HEK293 (cell line): ENCODE measurements at regions not wholly inside any gene's neighbourhood (a gene's known extent, or its start where the extent isn't known, plus 50 kb on each side); places are given as distances from the start of the nearest gene placed in this dataset.

Source experiments
- CTCF ChIA-PET: fragments of 350-600 bp; formaldehyde crosslinking; extraction: SDS; loops from one replicate; lab custom pipeline; 2021; ENCODE audit warnings: antibody characterized with exemption; lab: Yijun Ruan, JAX
- POLR2A ChIA-PET: fragments of 300-600 bp; formaldehyde crosslinking; extraction: SDS; loops from one replicate; lab custom pipeline; 2020; ENCODE audit warnings: antibody characterized with exemption, inconsistent platforms; lab: Yijun Ruan, JAX
- H3K27ac ChIP-seq: fragments of 200-500 bp; sonication (Bioruptor generic); 2 replicates; pipeline ENCODE4 v1.5.1; 2014; ENCODE audit warnings: low read depth, low read length, control low read depth, inconsistent platforms; ENCODE audit errors: extremely low read depth
- H3K36me3 ChIP-seq, 2 experiments: fragments of 200-500 bp in 1 of 2; sonication (Bioruptor generic) in 1 of 2; 1 replicate in 1 of 2; 2 replicates in 1 of 2; pipeline ENCODE4 v1.5.1; 2014 to 2017; ENCODE audit warnings: inconsistent platforms in 2 of 2, low read length in 2 of 2; ENCODE audit not compliant: control insufficient read depth in 2 of 2, insufficient read depth in 1 of 2
- H3K4me1 ChIP-seq: fragments of 200-500 bp; sonication (Bioruptor generic); 2 replicates; pipeline ENCODE4 v1.5.1; 2014; ENCODE audit warnings: mild to moderate bottlenecking, low read length, inconsistent platforms; ENCODE audit not compliant: control insufficient read depth, insufficient read depth
- H3K4me3 ChIP-seq: 2 replicates; pipeline ENCODE4 v1.5.1; 2011; ENCODE audit warnings: low read depth, mild to moderate bottlenecking, control low read depth, low read length, moderate library complexity
- H3K9me3 ChIP-seq: fragments of 200-500 bp; sonication (Bioruptor generic); 2 replicates; pipeline ENCODE4 v1.5.1; 2014; ENCODE audit warnings: low read depth, low read length, inconsistent platforms; ENCODE audit not compliant: control insufficient read depth, insufficient read depth
- GFI1B ChIP-seq: fragments of 450-650 bp; formaldehyde crosslinking; IDR thresholded peaks from 2 replicates; pipeline ENCODE4 v1.5.1; 2016; ENCODE audit warnings: missing biosample characterization, missing genetic modification characterization
- GLI2 ChIP-seq: fragments of 450-650 bp; formaldehyde crosslinking; IDR thresholded peaks from 2 replicates; pipeline ENCODE4; 2017; ENCODE audit warnings: missing biosample characterization, missing genetic modification characterization, low read depth, borderline replicate concordance
- RBAK ChIP-seq: fragments of 450-650 bp; formaldehyde crosslinking; IDR thresholded peaks from 2 replicates; pipeline ENCODE4 v1.5.1; 2016; ENCODE audit warnings: missing biosample characterization, missing genetic modification characterization
- SCRT1 ChIP-seq: fragments of 450-650 bp; formaldehyde crosslinking; IDR thresholded peaks from 2 replicates; pipeline ENCODE4 v1.5.1; 2016; ENCODE audit warnings: missing biosample characterization, missing genetic modification characterization, borderline replicate concordance
- SP7 ChIP-seq: fragments of 450-650 bp; formaldehyde crosslinking; IDR thresholded peaks from 2 replicates; pipeline ENCODE4 v1.5.1; 2016; ENCODE audit warnings: missing biosample characterization, missing genetic modification characterization
- WT1 ChIP-seq: fragments of 450-650 bp; formaldehyde crosslinking; IDR thresholded peaks from 2 replicates; pipeline ENCODE4 v1.5.1; 2016; ENCODE audit warnings: missing biosample characterization, missing genetic modification characterization
- ZBTB1 ChIP-seq: fragments of 450-650 bp; formaldehyde crosslinking; IDR thresholded peaks from 2 replicates; pipeline ENCODE4 v1.5.1; 2016; ENCODE audit warnings: missing biosample characterization, missing genetic modification characterization
- ZBTB7A ChIP-seq: fragments of 450-650 bp; formaldehyde crosslinking; IDR thresholded peaks from 2 replicates; pipeline ENCODE4 v1.5.1; 2016; ENCODE audit warnings: low read depth, missing biosample characterization, missing genetic modification characterization
- ZIC2 ChIP-seq: fragments of 450-650 bp; formaldehyde crosslinking; IDR thresholded peaks from 2 replicates; pipeline ENCODE4 v1.5.1; 2016; ENCODE audit warnings: missing biosample characterization, missing genetic modification characterization
- ZNF214 ChIP-seq: fragments of 450-650 bp; formaldehyde crosslinking; IDR thresholded peaks from 2 replicates; pipeline ENCODE4 v1.5.1; 2017; ENCODE audit warnings: missing biosample characterization, mild to moderate bottlenecking, missing genetic modification characterization, borderline replicate concordance
- ZNF473 ChIP-seq: fragments of 450-650 bp; formaldehyde crosslinking; IDR thresholded peaks from 2 replicates; pipeline ENCODE4 v1.5.1; 2017; ENCODE audit warnings: missing biosample characterization, missing genetic modification characterization
- ZNF510 ChIP-seq: fragments of 450-650 bp; formaldehyde crosslinking; IDR thresholded peaks from 2 replicates; pipeline ENCODE4 v1.5.1; 2018; ENCODE audit warnings: mild to moderate bottlenecking, missing genetic modification characterization, missing biosample characterization; ENCODE audit not compliant: insufficient replicate concordance
- ZNF585B ChIP-seq: fragments of 450-650 bp; formaldehyde crosslinking; IDR thresholded peaks from 2 replicates; pipeline ENCODE4 v1.5.1; 2016; ENCODE audit warnings: missing biosample characterization, missing genetic modification characterization
- ZNF610 ChIP-seq: fragments of 450-650 bp; formaldehyde crosslinking; IDR thresholded peaks from 2 replicates; pipeline ENCODE4 v1.5.1; 2016; ENCODE audit warnings: missing biosample characterization, missing genetic modification characterization, borderline replicate concordance
- ZNF629 ChIP-seq: fragments of 450-650 bp; formaldehyde crosslinking; IDR thresholded peaks from 2 replicates; pipeline ENCODE4 v1.5.1; 2017; ENCODE audit warnings: missing biosample characterization, missing genetic modification characterization
- ZNF701 ChIP-seq: fragments of 450-650 bp; formaldehyde crosslinking; IDR thresholded peaks from 2 replicates; pipeline ENCODE4 v1.5.1; 2016; ENCODE audit warnings: missing biosample characterization, missing genetic modification characterization
- ZNF843 ChIP-seq: fragments of 450-650 bp; formaldehyde crosslinking; IDR thresholded peaks from 2 replicates; pipeline ENCODE4 v1.5.1; 2016; ENCODE audit warnings: missing biosample characterization, missing genetic modification characterization
- TF ChIP-seq, protein P1 (sequence below): fragments of 450-650 bp; formaldehyde crosslinking; IDR thresholded peaks from 2 replicates; pipeline ENCODE4 v1.5.1; 2016; ENCODE audit warnings: missing biosample characterization, missing genetic modification characterization
- TF ChIP-seq, protein P2 (sequence below): fragments of 450-650 bp; formaldehyde crosslinking; IDR thresholded peaks from 2 replicates; pipeline ENCODE4 v1.5.1; 2016; ENCODE audit warnings: missing biosample characterization, missing genetic modification characterization

DNA sequence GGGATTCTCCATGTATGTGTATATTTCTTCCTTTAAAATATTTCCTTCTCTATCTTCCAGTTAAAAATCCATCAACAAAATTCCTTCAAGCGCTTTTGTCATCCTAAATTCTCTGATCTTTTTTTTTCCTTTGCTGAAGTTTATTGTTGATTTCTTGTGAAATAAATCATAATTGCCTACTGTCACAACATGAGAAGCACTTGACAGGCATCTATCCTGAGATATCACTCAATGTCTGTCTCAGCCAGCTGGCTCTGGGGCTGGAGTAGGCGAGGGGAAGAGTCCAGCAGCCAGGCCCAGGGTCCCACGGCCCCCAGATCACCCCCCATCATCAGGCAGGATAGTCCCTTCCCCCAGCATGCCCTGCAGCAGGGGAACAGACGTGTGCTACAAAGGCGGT is 109.0 kb upstream of the TLE3 start:
- H3K9me3 ChIP-seq, result no peaks in the 10 kb centered on the region
- TF ChIP-seq, protein P1, sequence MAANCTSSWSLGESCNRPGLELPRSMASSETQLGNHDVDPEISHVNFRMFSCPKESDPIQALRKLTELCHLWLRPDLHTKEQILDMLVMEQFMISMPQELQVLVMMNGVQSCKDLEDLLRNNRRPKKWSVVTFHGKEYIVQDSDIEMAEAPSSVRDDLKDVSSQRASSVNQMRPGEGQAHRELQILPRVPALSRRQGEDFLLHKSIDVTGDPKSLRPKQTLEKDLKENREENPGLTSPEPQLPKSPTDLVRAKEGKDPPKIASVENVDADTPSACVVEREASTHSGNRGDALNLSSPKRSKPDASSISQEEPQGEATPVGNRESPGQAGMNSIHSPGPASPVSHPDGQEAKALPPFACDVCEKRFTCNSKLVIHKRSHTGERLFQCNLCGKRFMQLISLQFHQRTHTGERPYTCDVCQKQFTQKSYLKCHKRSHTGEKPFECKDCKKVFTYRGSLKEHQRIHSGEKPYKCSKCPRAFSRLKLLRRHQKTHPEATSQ, result no peak
- no peak for TF ChIP-seq ZNF510
- no peak for TF ChIP-seq ZNF629
- TF ChIP-seq, protein P2, sequence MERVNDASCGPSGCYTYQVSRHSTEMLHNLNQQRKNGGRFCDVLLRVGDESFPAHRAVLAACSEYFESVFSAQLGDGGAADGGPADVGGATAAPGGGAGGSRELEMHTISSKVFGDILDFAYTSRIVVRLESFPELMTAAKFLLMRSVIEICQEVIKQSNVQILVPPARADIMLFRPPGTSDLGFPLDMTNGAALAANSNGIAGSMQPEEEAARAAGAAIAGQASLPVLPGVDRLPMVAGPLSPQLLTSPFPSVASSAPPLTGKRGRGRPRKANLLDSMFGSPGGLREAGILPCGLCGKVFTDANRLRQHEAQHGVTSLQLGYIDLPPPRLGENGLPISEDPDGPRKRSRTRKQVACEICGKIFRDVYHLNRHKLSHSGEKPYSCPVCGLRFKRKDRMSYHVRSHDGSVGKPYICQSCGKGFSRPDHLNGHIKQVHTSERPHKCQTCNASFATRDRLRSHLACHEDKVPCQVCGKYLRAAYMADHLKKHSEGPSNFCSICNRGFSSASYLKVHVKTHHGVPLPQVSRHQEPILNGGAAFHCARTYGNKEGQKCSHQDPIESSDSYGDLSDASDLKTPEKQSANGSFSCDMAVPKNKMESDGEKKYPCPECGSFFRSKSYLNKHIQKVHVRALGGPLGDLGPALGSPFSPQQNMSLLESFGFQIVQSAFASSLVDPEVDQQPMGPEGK (tag by site-specific recombination), result no peak
- TF ChIP-seq GLI2 (tag by site-specific recombination), result no peak
- TF ChIP-seq SP7 (tag by site-specific recombination), result no peak
- TF ChIP-seq ZNF214, result no peak
- TF ChIP-seq ZNF843 (tag by site-specific recombination), result no peak
- TF ChIP-seq ZBTB7A (tag by site-specific recombination), result no peak
- no peak for TF ChIP-seq RBAK (tag by site-specific recombination)
- no peak for TF ChIP-seq ZNF701 (tag by site-specific recombination)
- TF ChIP-seq ZNF473, result no peak
- no peak for TF ChIP-seq ZBTB1 (tag by site-specific recombination)
- TF ChIP-seq SCRT1 (tag by site-specific recombination), result no peak
- TF ChIP-seq GFI1B (tag by site-specific recombination), result no peak
- TF ChIP-seq, all 188 proteins: peak for 0
- ChIA-PET CTCF (no interaction called here), POLR2A (interaction anchor here (2.6 kb wide), 1 partner anchor 11 kb away, joined by 5 read pairs; no protein-coding TSS in a partner anchor)
- Histone ChIP-seq H3K4me3 (no peak overlapping the region), H3K36me3 (no peaks in the 10 kb centered on the region), H3K27ac (no peak overlapping the region), H3K4me1 (no peaks in the 10 kb centered on the region)

DNA sequence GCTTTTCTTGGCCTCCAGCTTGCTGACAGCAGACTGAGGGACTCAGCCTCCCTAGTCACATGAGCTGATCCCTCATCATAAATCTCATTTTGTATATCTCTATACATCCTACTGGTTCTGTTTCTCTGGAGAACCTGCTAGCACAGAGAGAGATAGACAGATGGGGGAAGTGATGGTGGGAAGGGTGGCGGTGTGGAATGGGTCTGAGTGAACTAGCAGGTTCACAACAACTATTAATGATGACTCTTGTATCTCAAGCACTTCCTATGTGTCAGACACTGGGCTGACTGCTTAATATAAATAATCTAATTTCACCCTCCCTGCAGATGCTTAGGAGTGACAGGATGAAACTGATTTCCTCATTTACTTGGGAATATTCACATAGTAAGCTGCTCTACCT is 106.9 kb upstream of the TLE3 start:
- CTCF ChIA-PET, result interaction anchor here (0.6 kb wide), 1 partner anchor 26 kb away, joined by 3 read pairs; no protein-coding TSS in a partner anchor
- TF ChIP-seq ZNF585B (tag by site-specific recombination), result no peak
- TF ChIP-seq WT1, result peak; percentile 83
- no peak for TF ChIP-seq ZNF610 (tag by site-specific recombination)
- Histone ChIP-seq H3K4me1 (peaks cover 17% of the 10 kb centered on the region), H3K9me3 (no peaks in the 10 kb centered on the region), H3K36me3 (no peaks in the 10 kb centered on the region), H3K4me3 (no peak overlapping the region), H3K27ac (no peak overlapping the region)
- POLR2A ChIA-PET, result interaction anchor here (0.8 to 2.6 kb wide), 2 partner anchors 9 to 34 kb away, joined by 3 to 5 read pairs; no protein-coding TSS in a partner anchor

DNA sequence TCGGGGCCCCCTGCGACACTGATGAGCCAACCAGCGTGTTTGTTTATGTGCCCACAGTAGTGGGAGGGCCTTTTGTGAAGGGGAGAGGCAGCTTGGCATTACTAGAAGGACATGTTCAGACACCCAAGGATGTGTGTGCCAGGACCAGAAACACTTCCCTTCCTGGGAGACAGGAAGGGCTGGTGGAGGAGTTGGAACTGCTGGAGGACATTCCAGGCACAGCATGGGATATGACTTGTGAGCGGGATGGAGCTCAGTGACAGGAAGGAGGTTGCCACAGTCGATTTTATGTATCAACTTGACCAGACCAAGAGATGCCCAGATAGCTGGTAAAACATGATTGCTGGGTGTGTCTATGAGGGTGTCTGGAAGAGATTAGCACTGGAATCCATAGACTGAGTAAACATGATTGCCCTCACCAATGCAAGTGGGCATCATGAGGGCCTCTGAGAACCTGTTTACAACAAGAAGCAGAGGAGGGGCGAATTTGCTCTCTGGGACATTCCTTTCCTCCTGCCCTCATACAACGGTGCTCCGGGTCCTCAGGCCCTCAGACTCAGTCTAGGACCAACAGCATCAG is 106.4 kb upstream of the TLE3 start:
- no peak overlapping the region for H3K27ac ChIP-seq
- no peak overlapping the region for H3K4me3 ChIP-seq
- no peaks in the 10 kb centered on the region for H3K9me3 ChIP-seq
- no peaks in the 10 kb centered on the region for H3K36me3 ChIP-seq
- peaks cover 21% of the 10 kb centered on the region for H3K4me1 ChIP-seq
- no peak for TF ChIP-seq ZBTB1 (tag by site-specific recombination)
- TF ChIP-seq ZIC2 (tag by site-specific recombination), result peak; percentile 29; the same call in 1 of the 2 replicates
- POLR2A ChIA-PET, result interaction anchor here (2.6 kb wide), 1 partner anchor 8 kb away, joined by 5 read pairs; no protein-coding TSS in a partner anchor
- CTCF ChIA-PET, result interaction anchor here (0.7 kb wide), 2 partner anchors 158 to 275 kb away, joined by 3 to 4 read pairs; no protein-coding TSS in a partner anchor
